HG03135 (cell line): ENCODE measurements at regions not wholly inside any gene's neighbourhood (a gene's known extent, or its start where the extent isn't known, plus 50 kb on each side); places are given as distances from the start of the nearest gene placed in this dataset.
"Not testable (repeated sequence)": the region's sequence is repeated elsewhere in the genome, so short reads cannot be mapped to it uniquely, and the experiment has no call there.

Experiments used
- ATAC-seq: cut with Tn5 transposase; IDR thresholded peaks from one replicate; pipeline ENCODE4 v1.9.1; 2021; ENCODE audit warnings: mild to moderate bottlenecking, moderate library complexity; ENCODE audit not compliant: unreplicated experiment

- no peak for ATAC-seq
These were observed 88.9 kb upstream of the ECI2 start for GRCh38 chr6:4224067-4224978.

GRCh38 chr6:4220558-4220957, 85.2 kb upstream of the ECI2 start:
- ATAC-seq: no peak

GRCh38 chr6:4218619-4219317, 83.4 kb upstream of the ECI2 start:
- not testable (repeated sequence) for ATAC-seq

GRCh38 chr6:4212588-4212987, 77.2 kb upstream of the ECI2 start:
- no peak for ATAC-seq

GRCh38 chr6:4210629-4211419, 75.4 kb upstream of the ECI2 start:
- no peak for ATAC-seq

GRCh38 chr6:4209196-4209595, 73.8 kb upstream of the ECI2 start:
- ATAC-seq: no peak

GRCh38 chr6:4208158-4208557, 72.8 kb upstream of the ECI2 start:
- ATAC-seq: no peak

GRCh38 chr6:4203642-4204417, 68.5 kb upstream of the ECI2 start:
- not testable (repeated sequence) for ATAC-seq

- no peak for ATAC-seq
These were observed 57.3 kb upstream of the ECI2 start for GRCh38 chr6:4192627-4193026.

GRCh38 chr6:4192173-4192572, 56.8 kb upstream of the ECI2 start:
- no peak for ATAC-seq

- ATAC-seq: no peak
These were observed 55.9 kb upstream of the ECI2 start for GRCh38 chr6:4191271-4191721.

GRCh38 chr6:4189249-4189648, 53.9 kb upstream of the ECI2 start:
- no peak for ATAC-seq

- ATAC-seq: no peak
These were observed 53.4 kb upstream of the ECI2 start for GRCh38 chr6:4188801-4189200.

GRCh38 chr6:4187480-4187879, 52.1 kb upstream of the ECI2 start:
- ATAC-seq: no peak

- no peak for ATAC-seq
These were observed 51.0 kb upstream of the ECI2 start for GRCh38 chr6:4186385-4186784.

- no peak for ATAC-seq
These were observed 50.5 kb upstream of the ECI2 start for GRCh38 chr6:4185846-4186245.

GRCh38 chr6:4185419-4185818, 50.0 kb upstream of the ECI2 start:
- no peak for ATAC-seq
